ENCODE measurements at regions not wholly inside any gene's neighbourhood (a gene's known extent, or its start where the extent isn't known, plus 50 kb on each side); places are given as distances from the start of the nearest gene placed in this dataset.

- TF ChIP-seq EZH2phosphoT487 (IDR thresholded peaks at IDR 0.05) (no peak), CTCF (IDR thresholded peaks at IDR 0.05) (no peak)
Observed at GRCh38 chr10:128709686-128710085, 583.5 kb upstream of the MKI67 start.
